Mesendoderm (in vitro differentiated cells): ENCODE measurements at regions not wholly inside any gene's neighbourhood (a gene's known extent, or its start where the extent isn't known, plus 50 kb on each side); places are given as distances from the start of the nearest gene placed in this dataset.

ENCODE experiments used
- DNase-seq: peaks from one replicate; pipeline ENCODE4 v3.0.0; 2013
- H2AK5ac ChIP-seq: 2 replicates; pipeline ENCODE4 v1.6.1; 2013; ENCODE audit warnings: low read length, inconsistent platforms
- H2BK120ac ChIP-seq: 2 replicates; pipeline ENCODE4 v1.6.1; 2013; ENCODE audit warnings: low read depth, mild to moderate bottlenecking, low read length, moderate library complexity, mixed read lengths
- H2BK15ac ChIP-seq: replicated peaks from 2 replicates; pipeline ENCODE4 v1.6.1; 2013; ENCODE audit warnings: low read depth, mild to moderate bottlenecking, moderate library complexity
- H2BK5ac ChIP-seq: 2 replicates; pipeline ENCODE4 v1.6.1; 2013; ENCODE audit warnings: low read length, inconsistent platforms
- H3K18ac ChIP-seq: 2 replicates; pipeline ENCODE4 v1.6.1; 2013; ENCODE audit warnings: mild to moderate bottlenecking, low read length, mixed read lengths
- H3K23ac ChIP-seq: one replicate; pipeline ENCODE4 v1.6.1; 2013; ENCODE audit warnings: low read length
- H3K27ac ChIP-seq: 2 replicates; pipeline ENCODE4 v1.5.1; 2013; ENCODE audit warnings: low read depth, mild to moderate bottlenecking, inconsistent platforms, low read length, moderate library complexity
- H3K27me3 ChIP-seq: 2 replicates; pipeline ENCODE4 v1.6.1; 2013; ENCODE audit warnings: low read length, control low read depth, mild to moderate bottlenecking, inconsistent platforms; ENCODE audit not compliant: insufficient read depth, poor library complexity
- H3K36me3 ChIP-seq: 2 replicates; pipeline ENCODE4 v1.6.1; 2013; ENCODE audit warnings: low read length, inconsistent platforms; ENCODE audit not compliant: control insufficient read depth, insufficient read depth
- H3K4ac ChIP-seq: one replicate; pipeline ENCODE4 v1.6.1; 2013; ENCODE audit warnings: low read depth, mild to moderate bottlenecking, low read length, moderate library complexity
- H3K4me1 ChIP-seq: 2 replicates; pipeline ENCODE4 v1.6.1; 2013; ENCODE audit warnings: low read depth, low read length, inconsistent platforms; ENCODE audit not compliant: control insufficient read depth
- H3K4me2 ChIP-seq: 2 replicates; pipeline ENCODE4 v1.6.1; 2013; ENCODE audit warnings: low read length
- H3K4me3 ChIP-seq: 2 replicates; pipeline ENCODE4 v1.5.1; 2013; ENCODE audit warnings: mild to moderate bottlenecking, low read length
- H3K56ac ChIP-seq: one replicate; pipeline ENCODE4 v1.6.1; 2013; ENCODE audit warnings: low read length
- H3K79me1 ChIP-seq: 2 replicates; pipeline ENCODE4 v1.6.1; 2013; ENCODE audit warnings: low read length, inconsistent platforms
- H3K79me2 ChIP-seq: 2 replicates; pipeline ENCODE4 v1.6.1; 2013; ENCODE audit warnings: mild to moderate bottlenecking, low read length; ENCODE audit not compliant: control insufficient read depth, insufficient read depth
- H3K9ac ChIP-seq: 2 replicates; pipeline ENCODE4 v1.6.1; 2013; ENCODE audit warnings: low read length, inconsistent platforms
- H4K5ac ChIP-seq: one replicate; pipeline ENCODE4 v1.6.1; 2013; ENCODE audit warnings: low read length
- H4K8ac ChIP-seq: one replicate; pipeline ENCODE4 v1.6.1; 2013; ENCODE audit warnings: low read depth, mild to moderate bottlenecking, control low read depth, low read length, moderate library complexity
- WGBS: extraction: QIAGEN DNeasy Blood & Tissue Kit; methylation state at CpG from one replicate; pipeline ENCODE4 v1.1.7; 2013; ENCODE audit warnings: low lambda C conversion rate, missing lambda C conversion rate; ENCODE audit not compliant: insufficient coverage; ENCODE audit errors: extremely low coverage; 5-methylcytosine and 5-hydroxymethylcytosine counted together

- Histone ChIP-seq H3K4ac (no peak overlapping the region), H3K18ac (no peak overlapping the region), H3K4me1 (no peaks in the 10 kb centered on the region), H4K8ac (no peak overlapping the region), H4K5ac (no peak overlapping the region), H3K9ac (no peak overlapping the region), H3K23ac (no peak overlapping the region), H3K79me1 (no peaks in the 10 kb centered on the region), H3K79me2 (no peaks in the 10 kb centered on the region), H3K4me3 (no peak overlapping the region), H2BK5ac (no peak overlapping the region), H2BK120ac (no peak overlapping the region), H3K4me2 (no peak overlapping the region), H3K56ac (no peak overlapping the region), H3K27ac (no peak overlapping the region), H2AK5ac (no peak overlapping the region), H3K27me3 (no peaks in the 10 kb centered on the region), H2BK15ac (no peak overlapping the region), H3K36me3 (no peaks in the 10 kb centered on the region)
- DNase-seq: no peak
- WGBS: no CpG with 5 or more reads among the region's 2 CpGs
Observed at GRCh38 chr9:7871977-7872730, 72.6 kb upstream of the DMAC1 start.

GRCh38 chr9:7869340-7869739, 69.8 kb upstream of the DMAC1 start:
- no peaks in the 10 kb centered on the region for H3K4me1 ChIP-seq
- H3K9ac ChIP-seq: no peak overlapping the region
- H4K5ac ChIP-seq: no peak overlapping the region
- no peak overlapping the region for H3K18ac ChIP-seq
- no peaks in the 10 kb centered on the region for H3K27me3 ChIP-seq
- no peak overlapping the region for H4K8ac ChIP-seq
- H2AK5ac ChIP-seq: no peak overlapping the region
- no peak overlapping the region for H3K56ac ChIP-seq
- no peak overlapping the region for H2BK5ac ChIP-seq
- no peak overlapping the region for H3K4ac ChIP-seq
- WGBS: 100% methylated on average over 1 of the region's 2 CpGs
- no peaks in the 10 kb centered on the region for H3K79me1 ChIP-seq
- H2BK15ac ChIP-seq: no peak overlapping the region
- no peak overlapping the region for H3K4me3 ChIP-seq
- no peak overlapping the region for H3K27ac ChIP-seq
- no peak for DNase-seq
- no peak overlapping the region for H3K23ac ChIP-seq
- H2BK120ac ChIP-seq: no peak overlapping the region
- no peaks in the 10 kb centered on the region for H3K36me3 ChIP-seq
- H3K4me2 ChIP-seq: no peak overlapping the region
- H3K79me2 ChIP-seq: no peaks in the 10 kb centered on the region

- Histone ChIP-seq H3K18ac (no peak overlapping the region), H2BK120ac (no peak overlapping the region), H3K27me3 (no peaks in the 10 kb centered on the region), H2BK5ac (no peak overlapping the region), H3K4me3 (no peak overlapping the region), H3K27ac (no peak overlapping the region), H3K4me2 (no peak overlapping the region), H3K36me3 (no peaks in the 10 kb centered on the region), H3K56ac (no peak overlapping the region), H3K4me1 (no peaks in the 10 kb centered on the region), H2BK15ac (no peak overlapping the region), H3K9ac (no peak overlapping the region), H4K8ac (no peak overlapping the region), H3K79me2 (no peaks in the 10 kb centered on the region), H4K5ac (no peak overlapping the region), H3K4ac (no peak overlapping the region), H3K23ac (no peak overlapping the region), H3K79me1 (no peaks in the 10 kb centered on the region), H2AK5ac (no peak overlapping the region)
- no peak for DNase-seq
- no CpG with 5 or more reads among the region's 2 CpGs for WGBS
Observed at GRCh38 chr9:7862170-7862569, 62.6 kb upstream of the DMAC1 start.

GRCh38 chr9:7861086-7861485, 61.5 kb upstream of the DMAC1 start:
- Histone ChIP-seq H2BK15ac (no peak overlapping the region), H3K27ac (no peak overlapping the region), H3K18ac (no peak overlapping the region), H3K9ac (no peak overlapping the region), H3K4ac (no peak overlapping the region), H3K4me1 (no peaks in the 10 kb centered on the region), H3K27me3 (no peaks in the 10 kb centered on the region), H4K8ac (no peak overlapping the region), H2BK120ac (no peak overlapping the region), H3K56ac (no peak overlapping the region), H3K4me3 (no peak overlapping the region), H3K79me2 (no peaks in the 10 kb centered on the region), H2AK5ac (no peak overlapping the region), H3K4me2 (no peak overlapping the region), H3K36me3 (no peaks in the 10 kb centered on the region), H4K5ac (no peak overlapping the region), H3K23ac (no peak overlapping the region), H3K79me1 (no peaks in the 10 kb centered on the region), H2BK5ac (no peak overlapping the region)
- no peak for DNase-seq
- WGBS: no CpG with 5 or more reads among the region's 2 CpGs

GRCh38 chr9:7860335-7860709, 60.7 kb upstream of the DMAC1 start:
- Histone ChIP-seq H3K4ac (no peak overlapping the region), H4K8ac (no peak overlapping the region), H3K27ac (no peak overlapping the region), H3K56ac (no peak overlapping the region), H3K4me1 (no peaks in the 10 kb centered on the region), H2BK5ac (no peak overlapping the region), H3K4me2 (no peak overlapping the region), H2BK15ac (no peak overlapping the region), H3K79me1 (no peaks in the 10 kb centered on the region), H3K79me2 (no peaks in the 10 kb centered on the region), H3K18ac (no peak overlapping the region), H4K5ac (no peak overlapping the region), H2BK120ac (no peak overlapping the region), H3K27me3 (no peaks in the 10 kb centered on the region), H3K36me3 (no peaks in the 10 kb centered on the region), H2AK5ac (no peak overlapping the region), H3K9ac (no peak overlapping the region), H3K4me3 (no peak overlapping the region), H3K23ac (no peak overlapping the region)
- no CpG with 5 or more reads among the region's 1 CpG for WGBS
- DNase-seq: no peak
